GM12875 (cell line): ENCODE measurements at regions not wholly inside any gene's neighbourhood (a gene's known extent, or its start where the extent isn't known, plus 50 kb on each side); places are given as distances from the start of the nearest gene placed in this dataset.
"Not testable (repeated sequence)": the region's sequence is repeated elsewhere in the genome, so short reads cannot be mapped to it uniquely, and the experiment has no call there.

Source experiments
- H3K4me3 ChIP-seq: one replicate; pipeline ENCODE4 v1.5.1; 2011; ENCODE audit warnings: low read depth, low read length, control low read depth
- CTCF ChIP-seq: IDR thresholded peaks from 2 replicates; pipeline ENCODE4 v1.5.1; 2011; ENCODE audit warnings: low read depth, mild to moderate bottlenecking, control low read depth, inconsistent platforms, low read length, moderate library complexity, borderline replicate concordance; ENCODE audit not compliant: insufficient read depth

GRCh38 chr14:56351861-56352260, 227.7 kb upstream of the TMEM260 start:
- H3K4me3 ChIP-seq: no peak overlapping the region
- TF ChIP-seq CTCF: no peak

DNA sequence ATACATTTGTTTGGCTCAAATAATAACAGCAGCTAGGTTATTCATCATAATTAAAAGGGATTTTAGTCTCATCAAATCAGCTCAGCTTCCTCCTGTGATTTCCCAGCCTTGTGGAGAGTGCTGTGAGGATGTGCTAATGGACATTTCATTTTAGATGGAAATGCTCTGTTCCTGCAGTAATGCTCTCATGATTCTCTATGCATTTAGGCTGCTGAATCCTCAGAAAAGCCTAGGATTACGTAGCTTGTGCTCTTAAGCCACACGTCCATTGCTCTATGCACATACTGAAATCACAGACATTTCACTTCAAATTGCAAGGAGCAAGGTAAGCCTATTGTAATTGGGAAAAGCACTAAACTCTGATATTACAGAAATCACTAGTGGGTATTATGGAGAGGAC, 226.6 kb upstream of the TMEM260 start:
- TF ChIP-seq CTCF: no peak
- H3K4me3 ChIP-seq: no peak overlapping the region

- TF ChIP-seq CTCF: no peak
- H3K4me3 ChIP-seq: no peak overlapping the region
Observed at GRCh38 chr14:56357428-56357827, 222.2 kb upstream of the TMEM260 start.

- no peak for TF ChIP-seq CTCF
- no peak overlapping the region for H3K4me3 ChIP-seq
Observed at GRCh38 chr14:56358275-56358674, 221.3 kb upstream of the TMEM260 start.

- no peak overlapping the region for H3K4me3 ChIP-seq
- TF ChIP-seq CTCF: no peak
Observed at GRCh38 chr14:56358851-56359614, 220.6 kb upstream of the TMEM260 start.

DNA sequence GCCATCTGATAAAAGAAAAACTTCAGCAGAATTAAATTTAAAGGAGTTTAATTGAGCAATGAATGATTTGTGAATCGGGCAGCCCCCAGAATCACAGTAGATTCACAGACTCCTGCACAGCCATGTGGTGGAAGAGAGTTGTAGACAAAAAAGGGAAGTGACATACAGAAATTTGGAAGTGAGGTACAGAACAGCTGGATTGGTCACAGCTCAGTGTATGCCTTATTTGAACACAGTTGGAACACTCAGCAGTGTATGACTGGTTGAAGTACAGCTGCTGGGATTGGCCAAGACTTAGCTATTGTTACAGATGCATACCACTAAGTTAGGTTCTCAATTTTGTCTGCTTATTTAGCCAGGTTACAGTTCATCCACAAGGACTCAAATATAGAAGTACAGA, 213.9 kb upstream of the TMEM260 start:
- not testable (repeated sequence) for H3K4me3 ChIP-seq

GRCh38 chr14:56367416-56367815, 212.2 kb upstream of the TMEM260 start:
- H3K4me3 ChIP-seq: no peak overlapping the region
- no peak for TF ChIP-seq CTCF
